ENCODE measurements at regions not wholly inside any gene's neighbourhood (a gene's known extent, or its start where the extent isn't known, plus 50 kb on each side); places are given as distances from the start of the nearest gene placed in this dataset.

- Histone ChIP-seq H2BK15ac (ENCODE audit: low read length) (no peak overlapping the region), H3K4ac (replicated peaks; ENCODE audit: insufficient read length, low read depth, low read length) (no peak overlapping the region)
Measured at GRCh38 chr5:155127552-155127951, 114.0 kb downstream of the KIF4B start.

More at GRCh38 chr5:155127552-155127951, 114.0 kb downstream of the KIF4B start:
- CTCF ChIA-PET (ENCODE audit: partially characterized antibody), result interaction anchor here (1.0 to 1.3 kb wide), 2 partner anchors 12 to 473 kb away, joined by 3 to 4 read pairs; no protein-coding TSS in a partner anchor
- 85% methylated on average over 5 of the region's 5 CpGs; no CpG with 5 or more reads in 1 of the 2 experiments for WGBS, 2 experiments (ENCODE audit: extremely low coverage in 1 of 2, insufficient coverage in 1 of 2, insufficient read length in 1 of 2, insufficient replicate concordance in 2 of 2, low coverage in 1 of 2, low lambda C conversion rate in 2 of 2, missing lambda C conversion rate in 1 of 2)
- H3K56ac ChIP-seq (replicated peaks; ENCODE audit: insufficient read length, low read depth, low read length), result no peak overlapping the region
- no peak overlapping the region for H4K8ac ChIP-seq (ENCODE audit: extremely low read depth, insufficient read depth, low read length)
- no peak overlapping the region for H2AK5ac ChIP-seq (ENCODE audit: low read depth, low read length)
- POLR2A ChIA-PET (ENCODE audit: partially characterized antibody), result no interaction called here
- no peak overlapping the region for H3K23ac ChIP-seq (ENCODE audit: insufficient read length)
- no peak overlapping the region for H2BK12ac ChIP-seq (ENCODE audit: low read depth, low read length)
- H3K27ac ChIP-seq (ENCODE audit: low read depth, low read length), result no peak overlapping the region
- TF ChIP-seq KDM5A (IDR thresholded peaks at IDR 0.05; ENCODE audit: low read length) (no peak), E2F6 (IDR thresholded peaks at IDR 0.05) (no peak)
- FAIRE-seq, result no peak
- no peak overlapping the region for H3K14ac ChIP-seq (ENCODE audit: insufficient read length)
- H2BK5ac ChIP-seq (ENCODE audit: low read depth, low read length), result no peak overlapping the region
- no peak overlapping the region for H2AFZ ChIP-seq (ENCODE audit: low read length)
- no peaks in the 10 kb centered on the region for H3K79me2 ChIP-seq (ENCODE audit: control insufficient read depth in 1 of 2, insufficient read depth in 2 of 2, low read length in 2 of 2)
- H4K91ac ChIP-seq (replicated peaks; ENCODE audit: insufficient read length, low read length), result no peak overlapping the region
- H2BK20ac ChIP-seq (ENCODE audit: low read length), result no peak overlapping the region
- H3K9ac ChIP-seq (replicated peaks in 1 of 4; ENCODE audit: extremely low read depth in 1 of 4, low read depth in 3 of 4, low read length in 3 of 4), result no peak overlapping the region
- no peak overlapping the region for H3K18ac ChIP-seq (ENCODE audit: extremely low read depth, low read length)
- no peaks in the 10 kb centered on the region for H3K23me2 ChIP-seq (ENCODE audit: low read depth, low read length)
- no peaks in the 10 kb centered on the region for H3K27me3 ChIP-seq (replicated peaks in 1 of 4; ENCODE audit: control insufficient read depth in 3 of 4, extremely low read depth in 1 of 4, insufficient read depth in 3 of 4, low read length in 3 of 4)
- no peak for DNase-seq (ENCODE audit: low read depth in 1 of 2, low spot score in 2 of 2)
- no peaks in the 10 kb centered on the region for H4K20me1 ChIP-seq (replicated peaks in 1 of 2; ENCODE audit: control insufficient read depth in 1 of 2, insufficient read depth in 2 of 2, low read length in 2 of 2)
- H3K4me2 ChIP-seq (ENCODE audit: insufficient read depth in 1 of 2, low read depth in 2 of 2, low read length in 2 of 2), result no peak overlapping the region
- no peak overlapping the region for H3K4me3 ChIP-seq (ENCODE audit: extremely low read depth in 1 of 4, insufficient read depth in 2 of 4, low read depth in 3 of 4, low read length in 4 of 4)
- H2BK120ac ChIP-seq (replicated peaks; ENCODE audit: low read depth, low read length), result no peak overlapping the region
- no peaks in the 10 kb centered on the region for H3K36me3 ChIP-seq (ENCODE audit: control insufficient read depth in 2 of 4, insufficient read depth in 4 of 4, low read length in 3 of 4)
- H3K9me3 ChIP-seq (ENCODE audit: insufficient read depth in 2 of 2, low read depth in 1 of 2, low read length in 1 of 2), result no peaks in the 10 kb centered on the region
- H4K5ac ChIP-seq (ENCODE audit: insufficient read length, low read depth, low read length), result no peak overlapping the region
- H3K79me1 ChIP-seq (ENCODE audit: low read depth, low read length), result no peaks in the 10 kb centered on the region
- no peaks in the 10 kb centered on the region for H3K4me1 ChIP-seq (replicated peaks in 1 of 4; ENCODE audit: control insufficient read depth in 3 of 4, insufficient read depth in 4 of 4, low read length in 3 of 4)

All from H1 (cell line).